Esophagus muscularis mucosa (tissue), 4 donors: ENCODE measurements at regions not wholly inside any gene's neighbourhood (a gene's known extent, or its start where the extent isn't known, plus 50 kb on each side); places are given as distances from the start of the nearest gene placed in this dataset.

ENCODE experiments used
- DNase-seq: peaks from one replicate; pipeline ENCODE4 v3.0.0-alpha.2; 2017; ENCODE audit errors: extremely low spot score
- H3K27ac ChIP-seq, 4 donors: fragments of 200-600 bp; sonication (generic); replicated peaks in 1 of 4; 1 replicate in 3 of 4; 2 replicates in 1 of 4; pipeline ENCODE4 v1.5.1; 2016 to 2019; ENCODE audit warnings: mild to moderate bottlenecking in 1 of 4
- H3K27me3 ChIP-seq, 4 donors: fragments of 200-600 bp; sonication (generic); one replicate each; pipeline versions ENCODE4 v1.5.1 to v1.6.0; 2016 to 2019
- H3K36me3 ChIP-seq, 4 donors: fragments of 200-600 bp; sonication (generic); one replicate each; pipeline ENCODE4 v1.5.1; 2016 to 2019
- H3K4me1 ChIP-seq, 4 donors: fragments of 200-600 bp; sonication (generic); one replicate each; pipeline ENCODE4 v1.5.1; 2016 to 2019
- H3K4me3 ChIP-seq, 4 donors: fragments of 200-600 bp; sonication (generic); 1 replicate in 2 of 4; 2 replicates in 2 of 4; pipeline ENCODE4 v1.5.1; 2016 to 2019; ENCODE audit warnings: mild to moderate bottlenecking in 4 of 4, moderate library complexity in 1 of 4
- H3K9me3 ChIP-seq, 4 donors: fragments of 200-600 bp; sonication (generic); 1 replicate in 3 of 4; 2 replicates in 1 of 4; pipeline ENCODE4 v1.5.1; 2016 to 2019
- EP300 ChIP-seq: sonication (generic); formaldehyde crosslinking; IDR thresholded peaks from one replicate; pipeline ENCODE4 v1.6.1; 2017; ENCODE audit warnings: antibody characterized with exemption
- POLR2A ChIP-seq: fragments of 450-650 bp; IDR thresholded peaks from one replicate; pipeline ENCODE4 v1.6.1; 2017; ENCODE audit warnings: antibody characterized with exemption, moderate library complexity, mild to moderate bottlenecking, low read depth
- POLR2AphosphoS5 ChIP-seq, 2 donors: sonication (generic); formaldehyde crosslinking; IDR thresholded peaks; one replicate each; pipeline ENCODE4 v1.6.1; 2017; ENCODE audit warnings: antibody characterized with exemption in 2 of 2
- WGBS: methylation state at CpG from one replicate; pipeline ENCODE4 v1.1.5; 2018; 5-methylcytosine and 5-hydroxymethylcytosine counted together
- intact Hi-C: fragments of 100-400 bp; cut with DNase I; formaldehyde crosslinking; loops from one replicate; pipeline ENCODE4 v1.15.1; 2023
- TF ChIP-seq, protein P1 (sequence below), 3 experiments: fragments of 200-600 bp in 2 of 3; fragments of 450-650 bp in 1 of 3; sonication (generic) in 2 of 3; IDR thresholded peaks; one replicate each; pipeline ENCODE4 v1.5.1; 2017 to 2019; ENCODE audit warnings: antibody characterized with exemption in 3 of 3, mild to moderate bottlenecking in 2 of 3, moderate library complexity in 1 of 3

DNA sequence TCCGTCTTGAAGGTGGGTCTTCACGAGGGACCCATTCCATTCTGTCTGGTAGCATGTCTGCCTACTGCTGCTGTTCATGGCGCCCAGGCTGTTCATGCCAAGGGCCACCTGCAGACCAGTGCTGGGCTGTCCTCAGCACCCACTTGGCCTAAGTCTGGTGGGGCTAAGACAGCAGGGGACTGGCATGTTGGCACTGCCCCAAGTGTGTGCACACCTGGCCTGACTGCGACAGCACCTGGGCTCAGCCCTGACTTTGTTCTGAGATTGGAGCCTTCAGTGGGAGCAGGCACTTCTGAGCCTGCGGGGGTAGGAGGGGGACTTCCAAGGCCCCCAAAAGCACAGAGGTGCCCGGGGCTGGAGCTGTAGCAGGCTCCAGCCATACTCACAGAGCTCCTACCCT, 250.8 kb upstream of the EDNRB start:
- Histone ChIP-seq H3K27ac (no peak overlapping the region), H3K36me3 (no peaks in the 10 kb centered on the region), H3K9me3 (peaks cover 0 to 6% (median 0%) of the 10 kb centered on the region in 4 donors), H3K27me3 (no peaks in the 10 kb centered on the region), H3K4me3 (no peak overlapping the region), H3K4me1 (no peaks in the 10 kb centered on the region)
- intact Hi-C loops, result no loop called here
- no peak for DNase-seq
- TF ChIP-seq POLR2A (no peak), POLR2AphosphoS5 (IDR thresholded peaks at IDR 0.05) (no peak), EP300 (no peak)
- TF ChIP-seq, protein P1, sequence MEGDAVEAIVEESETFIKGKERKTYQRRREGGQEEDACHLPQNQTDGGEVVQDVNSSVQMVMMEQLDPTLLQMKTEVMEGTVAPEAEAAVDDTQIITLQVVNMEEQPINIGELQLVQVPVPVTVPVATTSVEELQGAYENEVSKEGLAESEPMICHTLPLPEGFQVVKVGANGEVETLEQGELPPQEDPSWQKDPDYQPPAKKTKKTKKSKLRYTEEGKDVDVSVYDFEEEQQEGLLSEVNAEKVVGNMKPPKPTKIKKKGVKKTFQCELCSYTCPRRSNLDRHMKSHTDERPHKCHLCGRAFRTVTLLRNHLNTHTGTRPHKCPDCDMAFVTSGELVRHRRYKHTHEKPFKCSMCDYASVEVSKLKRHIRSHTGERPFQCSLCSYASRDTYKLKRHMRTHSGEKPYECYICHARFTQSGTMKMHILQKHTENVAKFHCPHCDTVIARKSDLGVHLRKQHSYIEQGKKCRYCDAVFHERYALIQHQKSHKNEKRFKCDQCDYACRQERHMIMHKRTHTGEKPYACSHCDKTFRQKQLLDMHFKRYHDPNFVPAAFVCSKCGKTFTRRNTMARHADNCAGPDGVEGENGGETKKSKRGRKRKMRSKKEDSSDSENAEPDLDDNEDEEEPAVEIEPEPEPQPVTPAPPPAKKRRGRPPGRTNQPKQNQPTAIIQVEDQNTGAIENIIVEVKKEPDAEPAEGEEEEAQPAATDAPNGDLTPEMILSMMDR (IDR thresholded peaks at IDR 0.05), result no peak
- WGBS, result 89% methylated on average over 5 of the region's 6 CpGs

DNA sequence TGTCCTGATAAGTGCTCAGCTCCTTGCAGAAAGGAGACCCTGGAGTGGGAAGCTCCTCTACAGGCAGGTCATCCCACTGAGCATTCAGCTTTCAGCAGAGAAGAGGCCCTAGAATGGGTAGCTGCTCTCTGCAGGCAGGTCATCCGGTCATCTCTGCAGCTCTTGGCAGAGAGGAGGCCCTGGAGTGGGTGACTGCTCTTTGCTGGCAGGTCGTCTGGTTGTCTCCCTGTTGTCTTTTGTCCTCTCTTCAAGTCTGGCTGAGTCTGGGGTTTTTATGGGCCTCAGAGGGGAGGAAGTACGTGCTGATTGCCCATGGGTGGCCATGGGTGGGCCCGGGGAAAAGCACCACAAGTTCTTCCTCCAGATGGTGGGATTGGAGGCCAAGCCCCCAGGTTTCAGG, 250.3 kb upstream of the EDNRB start:
- H3K36me3 ChIP-seq, result no peaks in the 10 kb centered on the region
- no peak overlapping the region for H3K27ac ChIP-seq
- no peaks in the 10 kb centered on the region for H3K4me1 ChIP-seq
- H3K4me3 ChIP-seq, result no peak overlapping the region
- intact Hi-C loops, result no loop called here
- H3K9me3 ChIP-seq, result peaks cover 0 to 6% (median 0%) of the 10 kb centered on the region in 4 donors
- no peak for DNase-seq
- no peaks in the 10 kb centered on the region for H3K27me3 ChIP-seq
- TF ChIP-seq EP300 (no peak), POLR2AphosphoS5 (IDR thresholded peaks at IDR 0.05) (no peak), POLR2A (no peak)
- TF ChIP-seq, protein P1 (IDR thresholded peaks at IDR 0.05), result no peak
- WGBS, result 82% methylated on average over 4 of the region's 4 CpGs

DNA sequence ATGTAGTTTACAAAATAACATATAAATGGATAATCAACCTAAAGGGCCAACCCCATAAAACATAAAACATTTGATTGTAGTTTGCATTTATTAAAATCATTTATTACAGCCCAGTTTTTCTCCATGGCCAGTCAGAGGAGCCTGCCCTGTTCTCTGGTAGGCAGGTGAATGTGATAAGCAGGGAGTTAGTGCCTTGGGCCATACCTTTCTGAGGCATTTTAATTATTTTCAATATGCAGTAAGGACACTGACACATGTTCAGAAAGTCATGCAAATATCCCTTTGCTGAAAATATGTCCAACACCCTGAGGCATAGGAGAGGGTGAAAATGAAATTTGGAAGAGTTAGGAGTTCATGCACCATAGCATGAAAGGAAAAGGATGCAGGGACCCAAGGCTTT, 242.6 kb upstream of the EDNRB start:
- Histone ChIP-seq H3K36me3 (no peaks in the 10 kb centered on the region), H3K9me3 (no peaks in the 10 kb centered on the region), H3K27ac (no peak overlapping the region), H3K27me3 (no peaks in the 10 kb centered on the region), H3K4me1 (peaks cover 0 to 4% (median 0%) of the 10 kb centered on the region in 4 donors), H3K4me3 (no peak overlapping the region)
- no peak for DNase-seq
- intact Hi-C loops, result no loop called here
- TF ChIP-seq EP300, result no peak
- TF ChIP-seq, protein P1 (IDR thresholded peaks at IDR 0.05), result no peak
- no peak for TF ChIP-seq POLR2AphosphoS5 (IDR thresholded peaks at IDR 0.05)
- no peak for TF ChIP-seq POLR2A

DNA sequence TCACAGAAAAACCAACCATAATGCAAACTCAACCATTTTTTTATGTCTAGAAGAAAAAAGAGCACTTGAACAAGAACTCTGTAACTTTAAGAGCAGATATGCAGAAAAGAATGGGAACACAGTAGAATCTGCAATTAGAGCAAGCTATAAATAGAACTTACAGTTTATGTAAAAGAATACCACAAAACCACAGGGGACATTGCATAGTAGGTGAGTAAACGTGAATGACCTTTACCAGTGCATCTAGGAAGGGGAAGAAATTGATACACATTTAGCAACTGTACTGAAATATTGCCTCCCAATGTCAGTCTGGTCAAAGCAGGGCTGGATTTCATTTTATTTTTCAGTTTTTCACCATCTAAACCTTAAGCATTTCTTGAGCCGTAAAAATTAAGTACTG, 242.2 kb upstream of the EDNRB start:
- intact Hi-C loops, result no loop called here
- 38% methylated on average over 2 of the region's 2 CpGs for WGBS
- Histone ChIP-seq H3K27ac (no peak overlapping the region), H3K27me3 (no peaks in the 10 kb centered on the region), H3K9me3 (no peaks in the 10 kb centered on the region), H3K36me3 (no peaks in the 10 kb centered on the region), H3K4me3 (no peak overlapping the region), H3K4me1 (peaks cover 0 to 4% (median 0%) of the 10 kb centered on the region in 4 donors)
- TF ChIP-seq EP300 (no peak), POLR2A (no peak), POLR2AphosphoS5 (IDR thresholded peaks at IDR 0.05) (no peak)
- TF ChIP-seq, protein P1 (IDR thresholded peaks at IDR 0.05), result no peak
- DNase-seq, result no peak

DNA sequence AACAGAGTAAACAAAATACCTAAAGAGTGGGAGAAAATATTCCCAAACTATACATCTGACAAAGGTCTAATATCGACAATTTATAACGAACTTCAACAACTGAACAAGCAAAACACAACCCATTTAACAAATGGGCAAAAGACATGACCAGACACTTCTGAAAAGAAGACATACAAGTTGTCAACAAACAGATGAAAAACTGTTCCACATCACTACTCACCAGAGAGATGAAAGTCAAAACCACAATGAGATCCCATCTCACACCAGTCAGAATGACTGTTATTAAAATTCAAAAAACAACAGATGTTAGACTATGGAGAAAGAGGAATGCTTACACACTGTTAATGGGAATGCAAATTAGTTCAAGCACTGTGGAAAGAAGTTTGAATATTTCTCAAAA, 233.8 kb upstream of the EDNRB start:
- DNase-seq, result no peak

More for the DNA sequence above, 233.8 kb upstream of the EDNRB start:
- Histone ChIP-seq H3K4me3 (no peak overlapping the region), H3K27me3 (no peaks in the 10 kb centered on the region), H3K36me3 (no peaks in the 10 kb centered on the region), H3K4me1 (no peaks in the 10 kb centered on the region), H3K27ac (no peak overlapping the region), H3K9me3 (no peaks in the 10 kb centered on the region)
- 94% methylated on average over 2 of the region's 2 CpGs for WGBS
- TF ChIP-seq, protein P1 (IDR thresholded peaks at IDR 0.05), result no peak
- TF ChIP-seq POLR2A (no peak), EP300 (no peak), POLR2AphosphoS5 (IDR thresholded peaks at IDR 0.05) (no peak)
- intact Hi-C loops, result no loop called here
